H1 (cell line): ENCODE measurements at regions not wholly inside any gene's neighbourhood (a gene's known extent, or its start where the extent isn't known, plus 50 kb on each side); places are given as distances from the start of the nearest gene placed in this dataset.

ENCODE experiments used
- CHD2 ChIP-seq: IDR thresholded peaks from 2 replicates; pipeline ENCODE4 v1.6.1; 2012; ENCODE audit warnings: low read length, improper control_type of control experiment
- CTCF ChIP-seq, 3 experiments: IDR thresholded peaks; 1 replicate in 2 of 3; 2 replicates in 1 of 3; pipeline versions ENCODE4 v1.5.1 to v1.6.1; 2011; ENCODE audit warnings: low read length in 3 of 3, mild to moderate bottlenecking in 3 of 3, inconsistent platforms in 2 of 3, low read depth in 1 of 3, moderate library complexity in 1 of 3; ENCODE audit not compliant: insufficient read depth in 1 of 3; ENCODE audit errors: control extremely low read depth in 1 of 3
- EP300 ChIP-seq, 2 experiments: IDR thresholded peaks; 1 replicate in 1 of 2; 2 replicates in 1 of 2; pipeline ENCODE4 v1.6.1; 2011 to 2012; ENCODE audit warnings: low read depth in 2 of 2, low read length in 2 of 2, mild to moderate bottlenecking in 2 of 2, borderline replicate concordance in 1 of 2, inconsistent platforms in 1 of 2, moderate library complexity in 1 of 2
- GABPA ChIP-seq: IDR thresholded peaks from 2 replicates; pipeline ENCODE4 v1.6.1; 2011; ENCODE audit warnings: mild to moderate bottlenecking, low read length, moderate library complexity, borderline replicate concordance; ENCODE audit not compliant: insufficient read depth
- GTF2F1 ChIP-seq: IDR thresholded peaks from 2 replicates; pipeline ENCODE4 v1.6.1; 2012; ENCODE audit warnings: low read depth, low read length, improper control_type of control experiment, borderline replicate concordance
- HDAC2 ChIP-seq, 2 experiments: fragments of 300-600 bp in 1 of 2; sonication (generic) in 1 of 2; IDR thresholded peaks; 2 replicates each; pipeline ENCODE4 v1.6.1; 2011 to 2012; ENCODE audit warnings: low read depth in 2 of 2, low read length in 2 of 2, mild to moderate bottlenecking in 2 of 2, moderate library complexity in 2 of 2, borderline replicate concordance in 1 of 2, inconsistent platforms in 1 of 2
- HDAC6 ChIP-seq: IDR thresholded peaks from one replicate; pipeline ENCODE4 v1.7.1; 2012; ENCODE audit warnings: low read depth, mild to moderate bottlenecking, inconsistent platforms, low read length, moderate library complexity
- MAFK ChIP-seq: IDR thresholded peaks from 2 replicates; pipeline ENCODE4 v1.6.1; 2012; ENCODE audit warnings: low read depth, mild to moderate bottlenecking, improper control_type of control experiment, low read length
- NRF1 ChIP-seq: IDR thresholded peaks from 2 replicates; pipeline ENCODE4 v1.6.1; 2011; ENCODE audit warnings: mild to moderate bottlenecking, low read depth, low read length, improper control_type of control experiment
- RFX5 ChIP-seq: IDR thresholded peaks from 2 replicates; pipeline ENCODE4 v1.6.1; 2011; ENCODE audit warnings: low read depth, low read length, improper control_type of control experiment, borderline replicate concordance

DNA sequence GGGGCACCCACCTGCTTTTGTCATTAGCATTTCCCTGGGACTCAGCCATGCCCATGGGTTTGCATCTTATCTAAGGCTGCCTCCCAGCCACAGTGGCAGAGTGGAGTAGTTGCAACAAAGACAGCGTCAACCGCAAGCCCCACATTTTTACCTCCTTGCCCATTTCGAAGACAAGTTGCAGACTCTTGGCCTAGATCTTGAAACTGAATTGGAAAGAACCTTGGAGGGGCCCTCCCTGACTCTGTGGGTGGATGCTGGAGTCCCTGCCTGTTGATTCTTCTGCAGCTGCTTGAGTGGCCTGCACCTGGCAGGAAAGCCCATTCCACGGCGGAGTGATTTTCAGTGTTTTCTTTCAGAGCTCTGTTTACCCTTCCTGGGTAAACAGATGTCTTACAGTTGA is 309.0 kb downstream of the VRK1 start:
- TF ChIP-seq CHD2, result no peak
- TF ChIP-seq CTCF (IDR thresholded peaks at IDR 0.05; ENCODE audit: control extremely low read depth in 1 of 3, insufficient read depth in 1 of 3, low read depth in 1 of 3, low read length in 3 of 3), result peak in 1 of 3 experiments; percentile 16; a peak in 1 of 4 replicates
- TF ChIP-seq MAFK, result no peak
- TF ChIP-seq NRF1, result no peak
- no peak for TF ChIP-seq EP300 (IDR thresholded peaks at IDR 0.05; ENCODE audit: borderline replicate concordance in 1 of 2, low read depth in 2 of 2, low read length in 2 of 2)
- no peak for TF ChIP-seq RFX5
- no peak for TF ChIP-seq GABPA
- TF ChIP-seq HDAC6, result no peak
- no peak for TF ChIP-seq HDAC2 (IDR thresholded peaks at IDR 0.05; ENCODE audit: borderline replicate concordance in 1 of 2, low read depth in 2 of 2, low read length in 2 of 2)
- TF ChIP-seq GTF2F1, result no peak
